ENCODE measurements at regions not wholly inside any gene's neighbourhood (a gene's known extent, or its start where the extent isn't known, plus 50 kb on each side); places are given as distances from the start of the nearest gene placed in this dataset.
A peak's percentile ranks its signal among the peaks of the same experiment; 100 is the strongest.

GRCh38 chr14:38143659-38144505, 63.8 kb upstream of the SSTR1 start:
- no peak for TF ChIP-seq CTCF (conservative IDR thresholded peaks at IDR 0.05; ENCODE audit: control insufficient read depth, insufficient read depth, low read depth, low read length)
- H3K4me3 ChIP-seq (ENCODE audit: control insufficient read depth, low read depth, low read length), result no peak overlapping the region
- DNase-seq (ENCODE audit: low read depth), result peak; percentile 79

GRCh38 chr14:38145142-38145541, 62.6 kb upstream of the SSTR1 start:
- no peak for TF ChIP-seq CTCF (conservative IDR thresholded peaks at IDR 0.05; ENCODE audit: control insufficient read depth, insufficient read depth, low read depth, low read length)
- DNase-seq (ENCODE audit: low read depth), result no peak
- no peak overlapping the region for H3K4me3 ChIP-seq (ENCODE audit: control insufficient read depth, low read depth, low read length)

- no peak overlapping the region for H3K4me3 ChIP-seq (ENCODE audit: control insufficient read depth, low read depth, low read length)
- no peak for DNase-seq (ENCODE audit: low read depth)
- peak; percentile 8 for TF ChIP-seq CTCF (conservative IDR thresholded peaks at IDR 0.05; ENCODE audit: control insufficient read depth, insufficient read depth, low read depth, low read length)
Measured at GRCh38 chr14:38150075-38150474, 57.6 kb upstream of the SSTR1 start.
